Fibroblast of the conjunctiva (primary cell): ENCODE measurements at regions not wholly inside any gene's neighbourhood (a gene's known extent, or its start where the extent isn't known, plus 50 kb on each side); places are given as distances from the start of the nearest gene placed in this dataset.
"Not testable (repeated sequence)": the region's sequence is repeated elsewhere in the genome, so short reads cannot be mapped to it uniquely, and the experiment has no call there.

Source experiments
- DNase-seq: peaks from one replicate; pipeline ENCODE4 v3.0.0-alpha.2; 2010; ENCODE audit warnings: low read depth

DNA sequence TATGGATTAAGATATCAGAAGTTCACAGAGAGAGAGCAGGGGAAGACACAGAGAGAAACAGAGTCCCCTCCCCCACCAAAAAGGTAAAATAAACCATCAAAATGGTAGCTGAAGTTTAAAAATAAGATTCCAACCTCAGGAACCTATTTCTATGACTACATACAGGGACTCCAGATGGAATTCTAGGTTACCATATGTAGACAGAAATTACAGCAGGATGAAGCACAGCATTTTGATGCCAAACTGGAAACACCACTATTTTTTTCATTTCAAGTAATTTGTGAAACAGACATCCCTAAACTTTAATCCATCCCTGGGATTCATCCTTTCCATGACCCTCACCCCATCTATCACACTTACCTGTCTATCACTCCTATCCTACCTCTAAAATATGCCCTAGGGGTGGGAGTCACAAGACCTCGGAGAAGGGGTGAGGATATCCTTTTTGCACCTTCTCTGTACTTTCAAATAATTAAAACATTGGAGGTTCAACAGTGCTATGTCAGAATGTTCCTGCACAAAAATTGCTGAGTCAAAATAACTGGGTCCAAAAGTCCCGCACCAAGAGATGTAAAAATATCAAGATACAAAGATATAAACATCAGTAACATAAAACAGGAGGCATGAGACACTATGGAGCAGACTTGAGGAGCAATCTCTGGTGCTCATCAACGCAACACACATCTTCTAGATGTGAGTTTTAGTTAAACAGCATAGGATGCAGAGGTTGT lies 344.5 kb upstream of the RASGEF1B start:
- no peak for DNase-seq

DNA sequence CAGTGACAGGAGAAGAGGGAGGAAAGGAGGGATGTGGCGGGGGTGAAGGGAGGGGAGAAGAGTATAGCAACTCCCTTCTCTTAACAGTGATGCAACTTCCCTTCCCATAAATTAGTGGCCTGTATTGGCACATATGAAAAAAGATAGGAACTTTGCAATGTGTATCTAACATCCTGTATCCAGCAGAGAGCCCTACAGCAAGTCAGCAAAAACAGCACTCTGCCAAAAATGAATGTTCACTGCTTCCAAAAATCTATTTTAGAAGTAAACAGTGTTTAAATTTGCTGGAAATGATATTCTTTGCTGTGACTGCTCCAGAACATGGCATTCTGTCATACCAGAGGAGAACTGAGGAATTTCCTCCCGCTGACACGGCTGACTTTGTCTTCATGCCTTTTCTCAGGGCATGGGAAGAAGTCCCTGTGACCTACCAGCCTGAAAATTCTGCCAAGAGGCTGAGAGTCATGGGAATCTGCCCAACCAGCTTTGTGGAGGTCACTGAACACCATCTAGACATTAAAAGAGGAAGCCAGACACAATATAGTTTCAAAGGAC lies 343.4 kb upstream of the RASGEF1B start:
- DNase-seq, result no peak

DNA sequence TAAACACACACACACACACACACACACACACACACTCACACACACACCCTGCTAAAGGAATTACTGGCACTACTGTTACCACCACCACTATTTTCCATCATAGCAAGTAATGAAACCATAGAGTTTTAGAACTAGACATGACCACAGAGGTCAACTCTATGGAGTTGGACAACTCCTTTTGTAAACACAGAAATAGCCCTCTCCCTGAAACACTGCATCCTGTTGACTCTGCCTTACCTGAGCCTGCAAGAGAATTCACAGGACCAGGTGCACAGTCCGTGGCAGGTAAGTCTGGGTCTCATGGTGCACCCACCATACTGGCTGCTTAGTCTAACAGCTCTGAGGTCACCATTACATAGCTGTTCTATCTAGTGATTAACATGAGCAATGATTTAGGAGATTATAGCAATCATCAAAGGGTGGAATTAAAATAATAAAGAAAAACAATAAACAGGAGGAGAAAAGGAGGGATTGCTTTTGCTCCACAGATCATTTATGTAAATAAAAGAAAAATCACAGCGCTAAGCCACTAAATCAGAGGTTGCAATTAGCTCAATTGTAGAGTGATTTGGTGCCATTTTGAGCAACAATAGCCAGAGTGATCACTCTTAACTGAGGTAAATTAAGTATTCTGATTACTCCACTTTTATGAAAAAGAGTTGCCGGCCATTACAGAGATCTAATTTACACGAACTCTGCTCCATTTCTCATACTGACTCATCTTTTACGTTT lies 340.0 kb upstream of the RASGEF1B start:
- DNase-seq, result no peak

DNA sequence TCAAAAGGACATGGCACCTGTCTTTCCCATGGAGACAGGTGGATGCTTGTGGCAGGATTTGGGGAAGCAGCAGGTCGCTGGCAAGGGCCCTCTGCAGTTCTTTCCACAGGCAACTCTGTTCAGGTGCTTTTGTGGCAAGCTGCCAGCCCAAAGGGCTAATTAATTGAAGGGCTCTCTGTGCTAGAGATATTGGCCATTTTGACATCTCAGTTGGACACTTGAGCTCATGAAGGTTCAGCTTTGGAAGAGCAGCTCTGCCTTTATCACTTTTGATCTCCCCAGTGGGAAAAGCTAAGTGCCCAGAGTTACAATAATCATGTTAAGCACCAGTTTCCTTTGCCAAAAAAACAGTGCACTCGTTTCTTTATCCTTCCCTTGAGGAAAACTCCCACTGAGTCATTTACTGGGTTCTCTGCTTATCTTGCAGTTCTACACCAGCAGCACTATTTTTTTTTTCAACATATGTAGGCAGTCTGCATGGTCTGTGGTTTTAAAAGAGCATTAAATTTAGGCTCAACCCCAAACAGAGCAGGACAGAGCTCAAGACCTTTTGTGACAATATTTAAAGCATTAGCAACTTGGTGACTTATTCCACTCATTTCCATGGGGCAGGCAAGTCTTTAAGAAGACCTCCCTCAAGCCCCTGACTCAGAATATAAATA lies 336.4 kb upstream of the RASGEF1B start:
- no peak for DNase-seq

DNA sequence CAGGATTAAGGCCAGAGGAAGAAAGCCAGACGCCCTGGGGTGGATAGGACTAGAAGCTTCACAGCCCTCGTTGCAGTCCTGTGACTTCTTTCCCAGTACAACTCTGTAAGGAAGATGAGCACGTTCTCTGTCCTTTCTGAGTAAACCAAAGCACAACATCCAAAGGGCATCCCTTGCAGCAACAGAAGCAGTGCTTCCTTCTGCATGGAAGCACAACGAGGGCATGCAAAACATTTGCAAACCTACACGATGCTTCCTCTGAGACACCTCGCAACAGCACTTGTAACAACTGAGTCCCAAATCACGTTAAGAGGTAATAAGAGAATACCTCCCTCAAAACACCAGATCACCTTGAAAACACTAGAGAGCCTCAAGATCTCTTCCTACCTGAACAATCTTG lies 335.7 kb upstream of the RASGEF1B start:
- no peak for DNase-seq

DNA sequence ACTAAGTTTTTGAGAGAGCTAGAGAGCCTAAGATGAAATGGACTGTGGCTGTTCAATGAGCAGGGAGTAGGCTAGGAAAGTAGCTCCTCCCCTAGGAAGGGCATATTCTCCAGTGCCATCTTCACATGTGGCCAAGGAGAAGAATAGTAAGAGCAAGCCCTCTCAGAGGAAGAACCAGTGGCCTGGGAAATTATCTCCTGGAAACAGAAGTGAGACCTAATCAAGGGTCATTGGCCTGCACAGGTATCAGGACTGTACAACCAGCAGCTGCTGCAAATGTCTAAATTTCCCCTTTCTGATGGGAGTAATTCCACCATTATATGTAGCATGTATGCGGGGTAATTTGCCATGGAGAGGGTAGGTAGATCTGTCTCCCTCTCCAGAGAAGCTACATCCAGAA lies 334.8 kb upstream of the RASGEF1B start:
- DNase-seq, result no peak

DNA sequence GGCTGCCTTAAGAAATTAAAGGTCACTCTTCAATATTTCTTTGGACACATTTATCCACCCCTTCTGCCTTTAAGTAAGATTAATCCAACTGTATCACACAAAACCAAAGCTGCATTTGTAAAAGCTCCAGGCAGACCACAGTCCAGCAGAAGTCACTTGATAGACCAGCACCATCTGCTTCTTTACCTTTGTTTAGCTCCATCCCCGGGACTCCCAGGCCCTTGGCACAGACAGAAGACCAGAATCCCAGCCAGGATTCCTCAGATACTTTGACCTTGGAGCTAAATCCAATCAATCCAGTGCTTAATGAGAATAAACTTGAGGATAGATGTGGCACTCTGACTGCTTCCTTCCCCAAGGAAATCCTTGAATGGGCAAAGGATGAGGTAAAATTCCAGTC lies 333.1 kb upstream of the RASGEF1B start:
- no peak for DNase-seq

DNA sequence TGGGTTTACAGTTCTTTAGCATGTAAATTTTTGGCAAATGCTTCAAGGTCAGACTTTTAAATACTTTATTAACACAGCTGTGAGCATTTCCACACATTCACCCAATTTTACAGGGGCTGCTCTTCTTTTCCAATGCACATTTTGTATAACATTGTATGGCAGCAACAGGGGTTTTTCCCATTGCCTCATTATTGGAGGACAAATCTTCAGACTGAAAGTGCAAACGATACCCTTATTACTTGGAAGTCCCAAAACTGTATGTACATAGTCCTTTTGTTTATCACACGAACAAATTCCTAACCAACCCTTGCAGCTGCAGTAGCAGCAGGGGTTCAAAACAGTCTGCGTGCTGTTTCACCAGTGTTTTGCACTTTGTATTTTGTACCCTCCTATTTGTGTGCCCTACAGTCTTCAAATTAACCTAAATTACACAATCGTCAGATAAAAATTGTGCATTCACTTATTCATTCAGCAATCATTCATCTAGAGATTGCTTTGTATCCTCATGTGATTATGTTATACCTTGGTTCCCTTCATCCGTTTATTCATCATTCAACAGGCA lies 330.7 kb upstream of the RASGEF1B start:
- DNase-seq, result no peak

DNA sequence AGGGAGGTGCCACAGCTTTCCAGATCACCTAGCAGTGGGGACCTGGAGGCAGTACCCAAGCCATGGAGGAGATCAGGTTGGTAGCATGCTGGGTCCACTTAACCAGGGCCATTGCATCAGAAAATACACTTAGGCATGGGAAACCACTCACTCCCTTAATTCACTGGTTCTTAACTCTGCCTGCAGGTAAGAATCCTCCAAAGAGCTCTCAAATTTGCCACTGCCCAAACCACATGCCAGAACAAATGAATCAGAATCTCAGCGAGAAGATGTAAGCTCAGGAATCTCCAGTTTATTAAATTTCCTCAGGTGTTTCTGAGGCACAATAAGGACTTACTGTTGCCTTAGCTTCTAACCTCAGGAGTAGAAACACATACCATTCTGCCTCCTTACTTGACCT lies 327.7 kb upstream of the RASGEF1B start:
- DNase-seq, result no peak

DNA sequence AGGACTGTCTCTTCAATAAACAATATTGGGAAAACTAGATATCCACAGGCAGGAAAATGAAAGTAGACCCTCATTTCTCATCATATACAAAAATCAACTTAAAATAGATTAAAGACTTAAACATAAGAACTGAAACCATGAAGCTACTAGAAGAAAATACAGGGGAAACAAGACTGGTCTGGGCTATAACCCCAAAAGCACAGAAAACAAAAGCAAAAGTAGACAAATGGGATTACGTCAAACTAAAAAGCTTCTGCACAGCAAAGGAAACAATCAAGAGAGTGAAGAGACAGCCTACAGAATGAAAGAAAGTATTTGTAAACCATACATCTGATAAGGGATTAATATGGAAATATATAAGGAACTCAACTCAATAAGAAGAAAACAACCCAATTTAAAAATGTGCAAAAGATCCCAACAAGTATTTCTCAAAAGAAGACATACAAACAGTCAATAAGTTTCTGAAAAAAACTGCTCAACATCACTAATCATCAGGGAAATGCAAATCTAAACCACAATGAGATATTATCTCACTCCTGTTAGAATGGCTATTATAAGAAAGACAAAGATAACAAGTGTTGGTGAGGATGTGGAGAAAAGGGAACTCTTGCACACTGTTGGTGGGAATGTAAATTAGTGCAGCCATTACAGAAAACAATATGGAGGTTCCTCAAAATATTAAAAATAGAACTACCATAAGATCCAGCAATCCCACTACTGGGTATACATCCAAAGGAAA lies 325.3 kb upstream of the RASGEF1B start:
- DNase-seq, result no peak

DNA sequence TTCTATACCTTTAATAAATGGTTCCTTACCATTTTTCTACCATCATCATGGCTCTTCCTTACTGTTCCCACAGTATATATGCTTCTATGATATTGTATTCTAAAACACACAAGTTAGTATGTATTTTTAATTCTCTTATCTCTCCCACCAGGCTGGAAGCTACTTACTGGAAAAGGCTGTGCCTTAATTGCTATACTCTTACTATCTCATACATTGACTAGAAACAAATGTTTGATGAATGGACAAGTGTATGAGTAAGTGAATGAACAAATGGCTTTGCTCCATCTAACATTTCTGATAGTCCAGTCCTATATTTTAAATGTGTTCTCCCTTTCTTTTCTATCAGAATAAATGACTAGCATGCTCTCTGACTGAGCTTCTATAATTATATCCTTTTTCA lies 320.8 kb upstream of the RASGEF1B start:
- DNase-seq, result no peak

DNA sequence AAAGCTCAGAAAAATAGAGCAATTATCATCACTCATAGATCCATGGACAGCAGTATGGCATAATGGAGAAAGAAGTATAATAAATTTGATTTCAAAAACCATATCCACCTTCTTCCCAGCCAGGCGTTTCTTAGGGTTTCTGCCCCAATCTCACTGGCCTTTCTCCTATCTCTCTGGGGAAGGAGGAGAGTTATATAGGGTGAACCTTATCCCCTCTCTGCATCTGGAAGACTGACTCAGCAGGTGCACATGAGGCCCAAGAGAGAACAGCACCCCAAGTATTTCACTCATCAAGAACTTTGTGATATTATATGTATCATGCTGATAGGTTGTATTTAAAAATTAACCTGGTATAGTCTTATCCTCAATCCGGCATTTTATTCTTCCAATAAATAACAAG lies 318.8 kb upstream of the RASGEF1B start:
- DNase-seq, result no peak

DNA sequence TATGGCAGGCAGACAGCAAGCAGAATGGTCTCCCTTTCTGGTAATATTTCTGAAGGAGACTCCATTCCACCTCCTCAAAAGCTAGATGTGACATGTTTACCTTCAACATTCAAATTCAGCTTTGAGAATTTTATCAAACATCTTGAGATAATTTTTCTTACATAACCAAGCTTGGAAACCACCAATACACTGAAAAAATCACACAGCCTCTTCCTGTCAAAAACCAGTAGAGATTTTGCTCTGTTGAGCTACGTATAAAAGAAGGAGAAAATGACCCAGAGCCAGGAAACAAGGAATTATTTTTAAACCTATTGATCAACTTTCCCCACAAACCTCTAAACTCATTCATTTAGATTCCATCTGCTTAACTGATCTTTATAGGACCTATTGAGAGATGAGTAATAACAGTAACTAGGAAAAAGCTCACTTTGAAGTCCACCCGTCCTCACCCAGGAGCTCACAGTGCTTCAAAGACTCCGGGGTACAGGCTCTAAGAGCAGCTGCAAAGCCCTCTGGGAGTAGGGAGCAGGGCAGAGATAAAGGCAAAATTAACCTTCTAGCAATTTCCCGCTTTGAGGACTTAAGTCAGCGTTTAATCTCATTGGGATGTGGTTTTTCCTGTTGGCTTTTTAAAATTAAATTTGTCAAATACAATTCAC lies 318.2 kb upstream of the RASGEF1B start:
- no peak for DNase-seq

DNA sequence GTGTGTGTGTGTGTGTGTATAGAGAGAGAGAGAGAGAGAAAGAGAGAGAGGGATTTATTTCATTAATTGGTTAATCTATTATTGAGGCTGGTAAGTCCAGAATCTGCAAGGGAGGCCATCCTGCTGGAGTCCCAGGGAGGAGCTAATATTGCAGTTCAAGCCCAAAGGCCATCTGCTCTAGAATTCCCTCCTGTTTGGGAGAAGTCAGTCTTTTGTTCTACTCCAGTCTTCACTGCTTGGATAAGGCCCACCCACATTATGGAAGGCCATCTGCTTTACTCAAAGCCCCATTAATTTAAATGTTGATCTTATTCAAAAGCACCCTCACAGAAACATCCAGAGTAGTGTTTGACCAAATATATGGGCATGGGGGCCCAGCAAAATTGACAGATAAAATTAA lies 317.5 kb upstream of the RASGEF1B start:
- no peak for DNase-seq

DNA sequence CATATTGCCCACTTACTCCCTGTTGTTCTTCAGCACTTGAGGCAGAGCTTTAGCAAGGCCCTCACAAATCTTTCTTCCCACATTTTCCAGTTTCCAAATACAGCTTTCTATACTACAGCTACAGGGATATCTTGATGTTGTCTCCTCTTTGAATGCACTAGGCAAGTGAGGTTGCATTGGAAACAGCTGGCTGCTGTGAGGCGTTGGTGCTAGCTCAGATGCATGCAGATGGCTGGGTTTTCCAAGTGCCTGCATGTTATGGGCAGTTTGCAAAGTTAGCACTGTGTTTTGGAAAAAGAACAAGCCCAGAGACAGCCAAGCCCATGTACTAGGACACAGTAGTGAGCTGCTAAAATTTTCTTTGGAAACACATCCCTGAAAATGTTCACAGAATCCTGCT lies 315.1 kb upstream of the RASGEF1B start:
- no peak for DNase-seq

DNA sequence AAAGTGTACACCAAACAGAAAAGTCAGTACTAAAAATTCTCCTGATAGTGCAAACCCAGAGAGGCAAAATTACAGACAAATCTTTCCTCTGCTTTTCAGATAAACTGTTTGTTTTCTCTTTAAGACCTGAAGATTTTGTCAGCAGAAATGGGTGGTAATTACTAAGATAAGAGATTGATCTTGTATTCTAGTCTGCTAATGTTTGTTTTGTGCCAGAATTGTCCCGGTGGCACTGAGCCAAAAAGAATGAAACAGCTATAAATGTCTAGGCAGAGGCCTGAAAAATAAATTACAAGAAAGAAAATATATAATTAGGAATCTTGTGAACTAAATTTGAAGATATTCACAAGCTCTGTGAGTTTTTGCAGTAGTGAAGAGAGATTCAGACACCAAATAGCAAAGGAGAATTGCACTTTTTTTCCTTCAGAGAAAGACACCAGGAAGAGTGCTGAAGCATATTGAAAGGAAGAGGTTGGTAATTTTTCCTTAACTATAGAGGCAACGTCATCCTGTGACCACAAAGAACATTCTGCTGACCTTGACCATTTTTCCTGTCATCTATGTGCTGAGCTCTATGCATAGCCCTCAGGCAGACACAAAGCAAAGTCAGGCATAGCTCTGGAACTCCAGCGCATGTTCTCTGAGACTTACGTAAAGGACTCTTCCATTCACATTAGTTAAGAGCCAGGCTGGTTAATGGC lies 314.5 kb upstream of the RASGEF1B start:
- no peak for DNase-seq

DNA sequence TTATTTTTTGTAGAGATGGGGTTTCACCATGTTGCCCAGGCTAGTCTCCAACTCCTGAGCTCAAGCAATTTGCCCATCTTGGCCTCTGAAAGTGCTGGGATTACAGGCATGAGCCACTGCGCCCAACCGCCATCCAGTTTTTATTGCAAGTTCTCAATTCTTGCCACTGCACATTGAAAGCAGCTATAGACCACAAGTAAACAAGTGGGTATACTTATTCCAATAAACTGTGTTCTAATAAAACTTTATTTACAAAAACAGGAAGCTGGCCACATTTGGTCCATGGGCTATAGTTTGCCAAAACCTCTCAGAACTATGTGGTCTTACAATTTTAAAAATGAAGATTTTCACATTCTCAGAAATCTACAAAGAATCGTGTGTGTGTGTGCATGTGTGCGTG lies 313.6 kb upstream of the RASGEF1B start:
- DNase-seq, result no peak

DNA sequence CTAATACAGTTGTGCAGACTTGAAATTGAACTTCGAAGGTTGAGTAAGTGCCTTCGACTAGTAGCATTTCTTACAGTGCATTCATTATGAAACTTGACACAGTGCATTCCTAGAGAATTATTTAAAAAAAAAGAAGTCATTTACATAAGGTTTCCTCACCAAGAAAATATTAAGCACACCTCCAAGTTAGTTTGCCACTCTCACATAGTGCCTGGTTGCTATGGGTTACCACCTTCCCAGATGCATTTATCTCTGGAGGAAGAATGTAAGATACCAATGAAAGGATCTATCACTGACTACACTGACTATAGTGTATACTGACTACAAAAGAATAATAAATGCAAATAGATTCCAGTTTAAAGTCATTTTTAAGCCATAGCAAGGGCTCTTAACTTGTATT lies 311.9 kb upstream of the RASGEF1B start:
- DNase-seq, result no peak

DNA sequence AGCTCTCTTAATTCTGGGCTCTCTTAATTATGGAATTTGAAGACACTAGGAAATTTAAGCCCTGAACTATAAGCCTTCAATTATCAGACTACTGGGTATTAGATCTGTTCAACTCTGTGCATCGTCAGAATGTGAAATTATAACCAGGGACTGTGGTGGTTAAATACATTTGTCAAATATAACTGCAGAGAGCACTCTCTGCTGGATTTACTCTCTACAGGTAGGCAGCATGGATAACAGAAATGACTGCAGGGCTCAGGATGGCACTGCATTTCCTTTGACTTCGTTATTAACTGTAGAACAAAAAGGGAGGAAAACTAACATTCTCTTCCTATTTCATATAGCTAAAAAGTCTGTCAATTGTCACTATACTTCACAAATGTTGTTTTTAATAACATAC lies 310.1 kb upstream of the RASGEF1B start:
- no peak for DNase-seq

DNA sequence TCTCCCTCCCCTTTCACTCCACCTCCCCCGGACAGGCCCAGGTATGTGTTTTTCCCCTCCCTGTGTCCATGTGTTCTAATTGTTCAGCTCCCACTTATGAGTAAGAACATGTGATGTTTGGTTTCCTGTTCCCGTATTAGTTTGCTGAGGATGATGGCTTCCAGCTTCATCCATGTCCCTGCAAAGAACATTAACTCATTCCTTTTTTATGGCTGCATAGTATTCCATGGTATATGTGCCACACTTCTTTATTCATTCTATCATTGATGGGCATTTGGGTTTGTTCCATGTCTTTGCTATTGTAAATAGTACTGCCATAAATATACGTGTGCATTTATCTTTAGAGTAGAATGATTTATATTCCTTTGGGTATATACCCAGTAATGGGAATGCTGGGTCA lies 306.0 kb upstream of the RASGEF1B start:
- not testable (repeated sequence) for DNase-seq

DNA sequence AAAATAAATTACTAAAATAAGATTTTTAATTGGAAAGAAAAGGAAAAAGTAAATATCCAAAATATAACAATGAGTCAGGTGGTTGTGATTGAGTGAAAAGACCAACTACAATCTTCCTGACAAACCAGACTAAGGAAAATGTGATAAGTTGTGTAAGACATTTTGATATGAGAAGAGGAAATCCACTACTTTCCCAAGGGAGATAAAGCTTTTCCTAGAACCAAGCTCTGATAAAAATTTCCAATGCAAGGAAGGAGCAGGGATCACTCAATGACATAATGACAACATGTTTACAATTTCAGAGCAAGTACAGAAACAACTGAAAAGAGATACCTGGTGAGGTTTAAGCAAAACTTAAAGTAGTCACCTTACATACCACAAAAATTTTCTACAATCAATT lies 305.1 kb upstream of the RASGEF1B start:
- no peak for DNase-seq
